Posterior cingulate gyrus (tissue), 11 donors: ENCODE measurements at regions not wholly inside any gene's neighbourhood (a gene's known extent, or its start where the extent isn't known, plus 50 kb on each side); places are given as distances from the start of the nearest gene placed in this dataset.
"Not testable (repeated sequence)": the region's sequence is repeated elsewhere in the genome, so short reads cannot be mapped to it uniquely, and the experiment has no call there.

Experiments
- DNase-seq, 10 donors: peaks; one replicate each; pipeline versions ENCODE4 v3.0.0 to v3.0.0-alpha.2; 2020 to 2021; ENCODE audit warnings: mixed read lengths in 3 of 10
- intact Hi-C: fragments of 100-400 bp; cut with DNase I; formaldehyde crosslinking; loops from one replicate; pipeline ENCODE4 v1.15.1; 2023

DNA sequence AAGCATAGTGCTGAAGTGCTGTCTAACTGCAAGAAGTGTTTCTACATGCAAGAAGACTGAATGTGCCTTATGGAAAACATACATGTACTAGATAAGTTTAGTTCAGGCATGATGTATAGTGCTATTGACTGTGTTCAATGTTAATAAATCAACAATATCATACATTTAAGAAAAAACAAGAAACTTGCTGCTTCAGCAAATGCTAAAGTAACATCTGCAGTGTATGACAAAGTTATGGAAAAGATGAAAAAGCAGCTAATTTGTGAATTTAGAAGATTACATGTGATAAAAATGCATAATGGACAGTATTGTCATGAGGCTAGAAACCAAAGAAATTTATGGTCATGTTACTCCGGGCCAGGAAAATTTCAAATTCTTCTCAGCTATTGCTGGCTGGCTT lies 174.9 kb upstream of the SPTLC3 start:
- no peak for DNase-seq
- intact Hi-C loops: no loop called here

DNA sequence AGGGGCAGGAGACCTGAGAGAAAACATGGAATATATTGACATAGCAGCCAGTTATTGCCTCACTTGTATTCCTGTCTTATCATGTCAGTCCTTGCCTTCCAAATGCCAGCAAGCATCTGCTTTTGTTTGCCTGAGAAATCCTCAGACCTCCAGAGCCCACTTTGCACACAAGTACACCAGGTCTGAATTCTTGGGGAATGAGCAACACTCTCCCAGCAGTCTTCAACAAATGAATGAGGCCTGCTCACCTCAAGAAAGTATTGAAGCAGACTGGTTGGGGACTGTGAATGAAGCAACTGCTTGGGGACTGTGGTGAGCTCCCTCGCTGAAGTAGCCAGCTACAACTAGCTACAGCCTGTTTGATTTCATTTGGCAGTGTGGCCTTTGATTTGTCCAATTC lies 172.8 kb upstream of the SPTLC3 start:
- DNase-seq: no peak
- intact Hi-C loops: no loop called here

DNA sequence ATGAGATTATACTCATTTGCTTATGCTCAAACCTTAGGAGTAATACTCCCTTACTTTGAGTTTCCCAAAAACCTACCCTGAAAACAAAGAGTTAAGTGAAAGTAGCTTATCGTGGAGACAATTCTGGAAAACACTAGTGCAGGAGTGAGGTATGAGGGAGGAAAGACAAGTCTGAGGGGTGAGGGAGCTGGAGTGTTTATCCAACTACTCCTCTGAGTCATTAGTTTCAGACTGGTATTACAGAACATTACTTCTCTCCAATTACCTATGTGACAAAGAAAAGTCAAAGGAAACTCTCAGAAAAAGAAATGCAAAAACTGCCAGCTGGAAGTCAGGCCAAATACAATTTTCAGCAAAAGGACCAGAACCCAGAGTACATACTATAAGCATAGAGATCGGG lies 171.1 kb upstream of the SPTLC3 start:
- DNase-seq: no peak
- intact Hi-C loops: no loop called here

DNA sequence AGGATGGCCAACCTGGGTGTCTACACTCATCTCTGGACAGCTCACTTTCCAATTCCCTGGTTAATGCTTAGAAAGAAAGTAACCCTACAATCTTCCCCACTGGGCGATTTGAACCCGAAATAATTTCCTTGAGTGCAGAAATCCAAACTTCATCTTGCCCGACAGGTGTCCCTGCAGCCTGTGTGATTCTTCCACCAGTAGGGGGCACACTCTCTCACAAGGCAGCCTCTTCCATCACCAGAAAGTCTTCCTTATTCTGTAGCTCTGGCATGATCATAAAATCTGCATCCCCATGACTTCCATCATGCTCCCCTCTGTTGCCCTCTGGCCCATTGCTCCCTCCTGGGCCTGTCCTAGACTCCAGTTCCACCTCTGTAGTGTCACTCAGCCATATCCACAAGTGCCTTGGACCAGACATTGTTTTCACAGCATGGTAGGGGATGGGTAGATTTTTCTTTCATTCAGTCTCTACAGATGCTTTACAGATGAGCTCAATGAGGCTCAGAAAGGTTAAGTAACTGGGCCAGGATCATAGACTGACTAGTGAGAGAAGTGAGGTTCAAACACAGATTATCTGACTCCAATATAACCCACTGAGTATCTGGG lies 170.4 kb upstream of the SPTLC3 start:
- DNase-seq: no peak
- intact Hi-C loops: no loop called here

DNA sequence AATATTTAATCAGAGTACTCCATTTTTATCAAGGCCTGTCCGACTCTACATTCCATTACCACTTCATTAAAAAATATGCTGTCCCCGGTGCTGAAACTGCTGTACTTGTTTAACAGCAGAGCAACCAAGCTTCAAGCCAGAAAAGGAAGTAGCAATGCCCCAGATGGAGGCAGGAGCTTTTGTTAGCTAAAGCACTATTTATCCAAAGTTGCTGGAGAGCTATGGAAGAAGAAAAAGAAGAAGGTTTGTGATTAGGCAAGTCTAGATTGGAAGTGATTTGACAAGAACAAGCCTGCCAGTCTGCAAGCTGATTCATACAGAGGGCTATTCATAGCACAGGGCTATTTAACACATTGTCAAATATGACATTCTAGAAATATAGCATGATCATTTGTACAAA lies 160.9 kb upstream of the SPTLC3 start:
- no peak for DNase-seq
- intact Hi-C loops: no loop called here

DNA sequence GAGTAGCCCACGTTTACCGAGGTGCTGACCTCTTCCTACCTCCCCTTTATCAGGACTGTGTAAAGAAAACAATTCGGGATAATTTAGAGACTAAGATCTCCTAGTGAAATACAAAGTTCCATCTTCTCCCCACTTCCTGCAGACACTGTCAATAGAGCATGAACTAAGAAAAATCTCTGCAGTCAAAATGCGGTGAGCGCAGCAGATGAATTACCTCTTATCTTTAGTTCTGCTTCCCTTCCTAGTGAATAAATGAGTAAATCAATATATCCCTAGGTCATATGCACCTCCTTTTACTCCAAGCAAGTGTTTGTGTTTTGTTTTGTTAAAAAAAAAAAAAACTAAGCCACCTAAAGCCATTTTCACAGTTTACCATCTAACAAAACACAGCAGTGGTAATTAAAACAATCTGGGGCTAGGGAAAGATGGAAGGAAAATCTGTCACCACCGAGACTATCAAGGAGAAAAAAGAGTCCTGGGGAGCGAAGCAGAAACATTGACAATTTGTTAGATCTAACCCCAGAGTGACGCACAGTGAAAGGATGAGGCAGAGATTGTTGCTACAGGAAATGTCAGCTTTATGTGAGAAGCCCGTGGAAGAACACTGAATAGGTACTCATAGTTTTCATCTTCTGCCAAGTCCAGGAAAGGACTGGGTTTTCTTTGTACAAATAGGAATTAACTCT lies 159.4 kb upstream of the SPTLC3 start:
- no peak for DNase-seq
- intact Hi-C loops: no loop called here

DNA sequence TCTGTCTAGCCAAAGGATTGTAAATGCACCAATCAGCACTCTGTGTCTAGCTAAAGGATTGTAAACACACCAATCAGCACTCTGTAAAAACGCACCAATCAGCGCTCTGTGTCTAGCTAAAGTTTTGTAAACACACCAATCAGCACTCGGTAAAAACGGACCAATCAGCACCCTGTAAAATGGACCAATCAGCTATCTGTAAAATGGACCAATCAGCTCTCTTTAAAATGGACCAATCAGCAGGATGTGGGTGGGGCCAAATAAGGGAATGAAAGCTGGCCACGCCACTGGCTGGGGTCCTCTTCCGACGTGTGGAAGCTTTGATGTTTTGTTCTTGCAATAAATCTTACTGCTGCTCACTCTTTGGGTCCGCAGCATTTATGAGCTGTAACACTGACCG lies 151.1 kb upstream of the SPTLC3 start:
- DNase-seq, intact Hi-C loops: not testable (repeated sequence)

DNA sequence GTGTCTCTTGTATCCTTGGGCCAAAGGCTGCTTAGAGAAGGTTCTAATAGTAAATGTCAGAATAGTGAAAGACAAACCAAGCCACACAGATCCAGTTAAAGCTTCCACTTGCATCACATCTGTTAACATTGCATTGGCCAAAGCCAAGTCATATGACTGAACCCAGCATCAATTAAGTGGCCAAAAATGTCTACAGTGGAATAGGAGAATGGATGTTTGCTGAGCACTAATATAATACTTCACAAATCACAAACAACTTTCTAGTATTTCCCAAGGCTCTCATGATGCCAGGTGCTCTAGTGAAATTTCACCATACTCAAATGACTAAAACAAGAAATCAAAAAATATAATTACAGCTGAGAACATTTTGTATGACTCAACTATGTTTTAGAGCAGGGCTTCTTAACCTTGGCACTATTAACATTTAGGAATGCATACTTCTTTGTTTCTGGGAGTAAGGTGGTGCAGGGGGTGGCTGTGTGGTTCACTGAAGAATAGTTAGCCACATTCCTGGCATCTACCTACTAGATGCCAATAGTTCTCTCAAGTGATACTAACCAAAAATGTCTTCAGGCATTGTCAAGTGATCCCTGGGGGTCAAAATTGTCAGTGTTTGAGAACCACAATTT lies 148.0 kb upstream of the SPTLC3 start:
- no peak for DNase-seq
- intact Hi-C loops: no loop called here

DNA sequence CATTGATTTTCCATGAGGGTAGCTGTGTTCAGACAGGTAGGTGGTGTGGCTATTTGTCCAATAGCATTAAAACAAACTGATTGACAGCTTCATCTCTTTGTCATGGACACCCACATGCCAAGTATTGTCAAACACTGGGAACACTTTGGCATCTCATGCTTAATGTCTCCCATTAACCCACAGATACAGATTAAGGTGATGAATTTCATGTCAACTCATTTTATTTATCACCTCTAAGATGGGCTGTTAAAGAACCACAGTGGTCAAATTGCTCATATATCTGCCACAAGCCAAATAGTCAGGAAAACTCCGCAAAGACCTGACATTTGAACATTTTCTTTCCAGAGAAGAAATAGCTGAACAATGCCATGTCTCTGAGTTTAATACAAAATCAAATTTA lies 139.1 kb upstream of the SPTLC3 start:
- DNase-seq: no peak
- intact Hi-C loops: no loop called here

DNA sequence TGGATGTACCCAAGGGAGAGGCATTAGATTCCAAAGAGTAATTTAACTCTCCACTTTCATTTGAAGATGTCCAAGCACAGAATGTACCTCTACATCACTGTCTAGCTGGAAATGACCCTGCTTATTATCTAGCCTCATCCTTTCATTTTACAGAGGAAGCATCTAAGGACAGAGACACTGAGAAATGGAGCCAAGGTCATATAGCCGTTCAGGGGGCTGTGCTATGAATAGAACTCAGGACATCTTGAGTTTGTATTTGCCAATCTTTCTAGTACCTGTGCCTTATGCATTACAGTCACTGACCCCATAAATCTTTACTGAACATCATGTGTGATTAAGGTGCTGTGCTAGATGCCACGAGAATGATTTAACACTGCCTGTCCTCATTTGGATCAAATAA lies 138.2 kb upstream of the SPTLC3 start:
- intact Hi-C loops: no loop called here
- DNase-seq: no peak

DNA sequence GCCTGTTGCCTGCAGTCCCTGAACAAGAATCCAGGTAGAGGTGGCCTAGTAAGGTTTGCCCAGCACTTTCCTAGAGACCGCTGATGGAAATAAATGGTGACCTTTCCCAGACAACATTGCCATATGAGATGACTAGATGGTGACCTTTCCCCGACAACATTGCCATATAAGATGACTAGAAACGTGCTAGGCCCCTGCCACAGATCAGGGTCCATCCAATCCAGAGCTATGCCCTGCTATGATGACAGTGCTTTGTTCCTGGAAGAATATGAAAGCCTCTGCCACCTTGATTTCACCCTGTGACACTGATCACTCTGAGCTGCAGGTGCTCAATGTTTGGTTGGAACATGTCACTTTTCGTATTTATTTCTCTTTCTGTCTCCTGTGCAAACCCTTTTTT lies 133.8 kb upstream of the SPTLC3 start:
- intact Hi-C loops: no loop called here

DNA sequence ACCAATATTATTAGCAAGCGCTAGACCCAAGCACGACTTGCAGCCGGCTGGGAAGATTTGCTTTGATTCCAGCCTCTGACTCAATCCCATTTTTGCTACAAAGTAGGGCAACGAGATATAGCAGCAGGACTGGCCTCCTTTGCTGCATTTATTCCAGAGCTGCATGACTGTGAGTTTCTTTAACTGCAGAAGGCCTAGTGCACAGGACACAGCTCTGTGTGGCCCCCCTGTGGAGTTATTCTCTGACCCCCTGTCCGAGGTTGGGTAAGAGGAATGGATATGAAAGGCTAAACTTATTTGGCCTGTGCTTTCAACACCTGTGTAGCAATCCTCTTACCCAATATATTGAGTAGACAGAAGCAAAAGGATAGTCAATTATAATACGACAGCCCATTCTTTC lies 133.3 kb upstream of the SPTLC3 start:
- intact Hi-C loops: no loop called here
- DNase-seq: peak in 1 of 10 donors; percentile 6

More for the DNA sequence above, 133.8 kb upstream of the SPTLC3 start:
- no peak for DNase-seq

DNA sequence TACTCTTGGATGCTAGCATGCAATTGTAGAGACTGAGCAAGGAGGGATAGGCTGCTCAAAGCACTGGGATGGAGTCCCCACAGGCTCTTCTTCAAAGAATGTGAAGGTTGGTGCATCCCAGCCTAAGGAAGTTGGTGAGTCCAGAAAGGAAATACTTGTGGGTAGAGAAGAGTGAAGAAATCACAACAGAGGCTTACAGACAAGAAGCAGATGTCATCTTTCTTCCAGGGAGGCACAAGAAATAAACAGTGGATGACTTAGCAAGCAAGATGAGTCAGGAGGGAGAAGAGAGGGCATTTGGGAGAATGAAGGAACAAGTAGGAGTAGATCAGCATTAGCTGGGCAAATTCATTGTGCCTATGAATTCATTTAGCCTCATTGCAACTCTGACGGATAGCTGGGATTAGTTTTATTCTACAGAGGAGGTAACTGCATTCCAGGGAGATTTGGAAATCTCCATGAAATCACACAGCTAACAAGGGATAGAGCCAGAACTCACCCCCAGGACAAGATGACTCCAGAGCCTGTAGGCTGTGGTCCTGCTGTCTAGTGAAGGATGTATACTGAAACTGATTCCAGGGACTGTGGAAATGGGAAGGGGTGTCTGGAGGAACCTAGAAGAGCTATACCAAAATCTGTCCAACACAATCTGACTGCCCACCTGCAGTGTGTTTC lies 125.8 kb upstream of the SPTLC3 start:
- intact Hi-C loops: no loop called here
- no peak for DNase-seq

DNA sequence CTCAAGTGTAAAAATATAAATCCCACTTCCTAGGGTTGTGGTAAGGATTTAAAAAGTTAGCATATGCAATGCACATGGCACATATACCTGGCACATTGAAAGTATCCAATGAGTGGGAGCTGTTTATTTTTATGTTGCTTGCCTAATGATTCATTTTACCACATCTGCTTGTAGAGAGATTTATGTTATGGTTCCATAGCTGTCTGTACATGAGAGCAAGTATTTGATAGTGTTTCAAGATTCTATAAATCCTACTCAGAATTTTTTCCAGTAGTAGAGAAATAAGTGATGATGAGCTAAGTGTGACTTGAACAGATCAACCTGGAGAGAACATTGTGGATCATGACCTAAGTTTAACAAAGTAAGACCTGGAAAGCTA lies 125.3 kb upstream of the SPTLC3 start:
- intact Hi-C loops: no loop called here

DNA sequence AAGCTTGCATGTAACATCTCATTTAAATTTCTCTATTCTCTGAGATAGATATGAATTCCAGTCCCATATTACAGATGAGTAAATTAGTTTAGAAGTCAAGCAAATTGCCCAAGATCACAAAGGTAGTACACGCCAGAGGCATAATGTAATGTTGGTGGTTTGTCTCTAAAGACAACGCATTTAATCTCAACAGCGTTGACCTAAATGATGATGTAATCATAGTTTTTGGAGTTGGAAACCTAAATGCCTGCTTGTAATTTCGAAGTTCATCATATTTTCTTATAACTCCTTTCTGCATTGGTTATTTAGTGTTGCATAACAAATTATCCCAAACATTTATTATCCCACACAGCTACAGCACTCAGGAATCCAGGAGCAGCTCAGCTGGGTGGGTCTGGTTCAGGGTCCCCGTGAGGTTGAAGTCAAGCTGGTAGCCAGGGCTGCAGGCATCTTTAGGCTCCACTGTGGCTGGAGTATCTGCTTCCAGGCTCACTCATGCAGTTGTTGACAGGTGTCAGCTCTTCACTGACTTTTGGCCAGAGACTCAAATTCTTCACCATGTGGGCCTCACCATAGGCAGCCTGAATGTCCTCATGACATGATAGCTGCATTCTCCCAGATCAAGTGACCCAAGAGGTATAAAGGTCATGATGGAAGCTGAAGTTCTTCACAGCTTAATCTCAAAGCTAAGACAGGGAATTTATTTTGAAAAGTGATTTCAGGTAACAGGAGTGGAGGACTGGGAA lies 122.0 kb upstream of the SPTLC3 start:
- DNase-seq: no peak
- intact Hi-C loops: no loop called here

More for the DNA sequence above, 125.3 kb upstream of the SPTLC3 start:
- DNase-seq: no peak

DNA sequence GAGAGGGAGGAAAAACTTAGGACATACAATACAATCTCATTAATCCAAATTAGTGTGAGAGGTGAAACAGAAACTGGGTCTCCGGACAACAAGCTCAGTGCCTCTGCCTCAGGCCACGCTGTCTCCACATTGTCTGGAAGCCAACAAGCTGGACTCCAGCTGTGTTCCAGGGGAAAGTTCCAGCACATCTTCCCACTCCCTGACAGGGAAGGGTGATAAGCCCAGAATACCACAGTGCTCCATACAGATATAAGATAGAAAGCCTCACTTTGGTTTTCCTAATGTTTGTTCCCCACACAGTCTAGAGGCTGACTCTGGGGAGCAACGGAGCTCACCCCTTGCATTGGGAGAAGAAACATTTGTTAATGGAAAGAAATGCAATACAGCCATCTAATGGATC lies 117.1 kb upstream of the SPTLC3 start:
- DNase-seq: no peak

DNA sequence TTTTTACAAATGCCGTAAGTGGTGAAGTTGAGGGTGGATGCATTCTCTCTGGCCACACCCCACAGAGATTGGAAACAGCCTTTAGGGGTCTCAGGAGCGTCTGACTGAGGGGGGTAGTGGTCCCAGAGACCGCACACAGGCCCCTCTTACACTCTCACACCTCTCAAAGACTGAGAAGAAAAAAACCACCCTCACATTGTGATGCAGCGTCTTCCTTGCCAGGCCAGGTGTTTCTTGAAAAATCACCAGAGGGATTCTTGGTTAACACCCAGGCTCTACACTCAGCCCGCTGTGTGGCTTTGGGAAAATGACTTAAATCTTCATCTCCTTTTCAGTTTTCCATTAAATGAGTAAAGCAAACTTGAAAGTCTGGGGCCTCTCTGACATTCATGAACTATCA lies 115.8 kb upstream of the SPTLC3 start:
- intact Hi-C loops: no loop called here
- DNase-seq: peak in 1 of 10 donors; percentile 50

More for the DNA sequence above, 117.1 kb upstream of the SPTLC3 start:
- intact Hi-C loops: no loop called here

DNA sequence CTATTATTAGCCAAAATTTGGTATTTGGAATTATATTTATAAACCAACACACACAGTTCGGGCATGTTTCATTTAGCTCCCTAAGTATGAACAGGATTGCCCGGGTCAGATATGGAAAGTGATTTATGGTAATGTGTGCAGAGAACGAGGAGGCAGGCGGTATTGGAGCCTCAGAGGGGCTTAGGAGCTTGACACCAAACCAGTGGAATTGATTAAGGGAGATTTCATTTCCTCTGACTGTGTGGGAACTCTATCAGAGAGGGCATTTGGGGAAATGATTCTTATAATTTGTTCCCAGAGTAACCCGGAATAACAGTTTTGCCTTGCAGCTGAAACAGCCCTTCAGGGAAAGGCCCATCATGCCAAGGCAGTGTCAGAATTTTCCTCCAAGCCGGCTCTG lies 115.1 kb upstream of the SPTLC3 start:
- DNase-seq: no peak
- intact Hi-C loops: no loop called here

DNA sequence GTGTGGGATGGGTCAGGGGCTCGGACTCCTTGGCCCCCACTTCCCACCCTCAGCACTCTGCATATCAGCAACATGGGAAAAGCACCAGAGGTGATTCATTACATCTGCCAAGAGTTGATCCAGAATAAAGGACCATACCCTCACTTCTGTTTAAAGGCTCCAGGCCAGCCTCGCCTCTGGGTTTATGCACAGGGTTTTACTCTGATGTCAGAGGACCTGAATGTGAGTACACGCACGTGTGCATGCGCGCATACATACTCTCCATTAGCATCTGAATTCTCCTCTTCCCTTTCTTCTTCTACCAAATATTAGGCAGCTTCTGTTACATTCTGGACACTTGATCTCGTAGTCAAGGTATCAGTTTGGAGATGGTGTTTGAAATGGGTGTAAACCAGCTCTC lies 114.7 kb upstream of the SPTLC3 start:
- DNase-seq: peak in 1 of 10 donors; percentile 38
- intact Hi-C loops: no loop called here

DNA sequence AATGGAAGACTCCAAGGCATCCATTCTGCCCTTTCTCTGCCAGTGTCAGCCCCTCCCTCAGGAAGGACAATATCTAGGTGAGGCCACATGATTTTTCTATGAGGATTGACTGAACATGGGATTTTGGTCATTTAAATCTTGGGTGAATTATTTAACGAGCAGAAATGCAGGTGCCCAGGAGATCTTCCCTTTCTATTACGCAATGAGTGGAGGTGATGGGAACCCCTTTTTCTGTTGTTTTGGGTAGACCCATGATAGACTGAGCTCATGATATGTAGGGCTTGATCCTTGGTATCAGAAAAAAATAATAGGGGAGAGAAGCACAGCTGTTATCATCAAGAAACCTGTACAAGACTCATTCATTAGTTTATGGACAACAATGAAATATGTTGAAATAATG lies 112.6 kb upstream of the SPTLC3 start:
- no peak for DNase-seq
- intact Hi-C loops: no loop called here

DNA sequence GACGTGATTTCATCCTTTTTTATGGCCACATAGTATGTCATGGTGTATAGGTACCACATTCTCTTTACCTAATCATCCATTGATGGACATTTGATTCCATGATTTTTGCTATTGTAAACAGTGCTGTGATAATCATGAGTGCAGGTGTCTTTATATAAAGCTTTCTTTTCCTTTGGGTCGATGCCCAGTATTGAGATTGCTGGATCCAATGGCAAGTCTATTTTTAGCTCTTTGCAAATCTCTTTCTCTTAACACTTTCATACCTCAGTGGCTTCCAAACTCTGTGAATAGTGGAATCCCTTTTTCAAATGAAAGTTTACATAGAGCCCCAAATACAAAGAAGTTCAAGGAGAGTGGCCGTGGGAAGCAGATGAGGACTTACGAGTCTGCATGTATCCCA lies 105.8 kb upstream of the SPTLC3 start:
- DNase-seq: no peak
- intact Hi-C loops: no loop called here
